H9 (cell line): ENCODE measurements at regions not wholly inside any gene's neighbourhood (a gene's known extent, or its start where the extent isn't known, plus 50 kb on each side); places are given as distances from the start of the nearest gene placed in this dataset.

Experiments used
- DNase-seq: peaks from one replicate; pipeline ENCODE4 v3.0.0-alpha.2; 2017
- H2AFZ ChIP-seq: one replicate; pipeline ENCODE4 v1.6.1; 2013; ENCODE audit warnings: mild to moderate bottlenecking, low read length, control low read depth, moderate library complexity
- H2AK5ac ChIP-seq: 2 replicates; pipeline ENCODE4 v1.6.1; 2013; ENCODE audit warnings: low read length, control low read depth, mixed read lengths; ENCODE audit not compliant: insufficient read length
- H2BK120ac ChIP-seq: one replicate; pipeline ENCODE4 v1.6.1; 2013; ENCODE audit warnings: low read depth, mild to moderate bottlenecking, low read length, control low read depth, inconsistent platforms; ENCODE audit not compliant: poor library complexity, severe bottlenecking
- H2BK12ac ChIP-seq: 2 replicates; pipeline ENCODE4 v1.6.1; 2013; ENCODE audit warnings: low read length, control low read depth, mixed read lengths, low read depth; ENCODE audit not compliant: insufficient read length
- H2BK15ac ChIP-seq: 2 replicates; pipeline ENCODE4 v1.6.1; 2013; ENCODE audit warnings: low read depth, low read length, control low read depth
- H2BK20ac ChIP-seq: one replicate; pipeline ENCODE4 v1.6.1; 2013; ENCODE audit warnings: low read depth, mild to moderate bottlenecking, low read length, control low read depth, inconsistent platforms; ENCODE audit not compliant: poor library complexity, severe bottlenecking
- H2BK5ac ChIP-seq: 2 replicates; pipeline ENCODE4 v1.6.1; 2013; ENCODE audit warnings: low read length, control low read depth, mixed read lengths; ENCODE audit not compliant: insufficient read length
- H3K14ac ChIP-seq: 2 replicates; pipeline ENCODE4 v1.6.1; 2013; ENCODE audit warnings: low read length, control low read depth; ENCODE audit not compliant: insufficient read depth
- H3K18ac ChIP-seq: 2 replicates; pipeline ENCODE4 v1.6.1; 2013; ENCODE audit warnings: low read depth, mild to moderate bottlenecking, mixed read lengths, low read length, control low read depth; ENCODE audit not compliant: insufficient read length
- H3K23ac ChIP-seq: 2 replicates; pipeline ENCODE4 v1.6.1; 2013; ENCODE audit warnings: low read length, control low read depth, mixed read lengths, low read depth; ENCODE audit not compliant: insufficient read length
- H3K23me2 ChIP-seq: 2 replicates; pipeline ENCODE4 v1.6.1; 2013; ENCODE audit warnings: low read depth, mild to moderate bottlenecking, mixed read lengths, low read length, control low read depth; ENCODE audit not compliant: insufficient read length, poor library complexity, severe bottlenecking
- H3K27ac ChIP-seq: 2 replicates; pipeline ENCODE4 v1.5.1; 2013; ENCODE audit warnings: low read length, control low read depth, mixed read lengths, low read depth; ENCODE audit not compliant: insufficient read length
- H3K27me3 ChIP-seq: 2 replicates; pipeline ENCODE4 v1.6.1; 2013; ENCODE audit warnings: low read length, control low read depth, inconsistent platforms; ENCODE audit not compliant: insufficient read depth
- H3K4ac ChIP-seq: 2 replicates; pipeline ENCODE4 v1.6.1; 2013; ENCODE audit warnings: low read depth, mild to moderate bottlenecking, control low read depth, inconsistent platforms, low read length, moderate library complexity
- H3K4me1 ChIP-seq: 2 replicates; pipeline ENCODE4 v1.6.1; 2013; ENCODE audit warnings: low read length, control low read depth, inconsistent platforms; ENCODE audit not compliant: insufficient read depth
- H3K4me2 ChIP-seq: 2 replicates; pipeline ENCODE4 v1.6.1; 2013; ENCODE audit warnings: low read length, control low read depth, mixed read lengths; ENCODE audit not compliant: insufficient read length, insufficient read depth
- H3K56ac ChIP-seq: 2 replicates; pipeline ENCODE4 v1.6.1; 2013; ENCODE audit warnings: low read depth, mild to moderate bottlenecking, mixed read lengths, low read length, control low read depth; ENCODE audit not compliant: insufficient read length
- H3K79me1 ChIP-seq: 2 replicates; pipeline ENCODE4 v1.6.1; 2013; ENCODE audit warnings: low read depth, mild to moderate bottlenecking, moderate library complexity, low read length, control low read depth, inconsistent platforms; ENCODE audit not compliant: insufficient read depth, poor library complexity, severe bottlenecking
- H3K79me2 ChIP-seq: 2 replicates; pipeline ENCODE4 v1.6.1; 2013; ENCODE audit warnings: low read length, control low read depth, inconsistent platforms; ENCODE audit not compliant: insufficient read depth
- H3K9ac ChIP-seq: 2 replicates; pipeline ENCODE4 v1.6.1; 2013; ENCODE audit warnings: low read length, control low read depth, mixed read lengths; ENCODE audit not compliant: insufficient read length; ENCODE audit errors: extremely low read depth
- H3K9me3 ChIP-seq: one replicate; pipeline ENCODE4 v1.6.1; 2013; ENCODE audit warnings: low read depth, low read length, inconsistent platforms; ENCODE audit not compliant: control insufficient read depth
- H3T11ph ChIP-seq: one replicate; pipeline ENCODE4 v1.6.1; 2013; ENCODE audit warnings: mild to moderate bottlenecking, low read length, control low read depth, inconsistent platforms
- H4K20me1 ChIP-seq: one replicate; pipeline ENCODE4 v1.6.1; 2013; ENCODE audit not compliant: control insufficient read depth, insufficient read length, insufficient read depth
- H4K5ac ChIP-seq: 2 replicates; pipeline ENCODE4 v1.6.1; 2013; ENCODE audit warnings: low read depth, mild to moderate bottlenecking, mixed read lengths, low read length, control low read depth; ENCODE audit not compliant: insufficient read length
- H4K8ac ChIP-seq: replicated peaks from 2 replicates; pipeline ENCODE4 v1.6.1; 2013; ENCODE audit warnings: low read length, control low read depth, mixed read lengths, low read depth; ENCODE audit not compliant: insufficient read length
- H4K91ac ChIP-seq: 2 replicates; pipeline ENCODE4 v1.6.1; 2013; ENCODE audit warnings: low read depth, mild to moderate bottlenecking, moderate library complexity, mixed read lengths, low read length, control low read depth; ENCODE audit not compliant: insufficient read length
- H3K27ac Mint-ChIP-seq, 3 experiments: 2 replicates in 2 of 3; 3 replicates in 1 of 3; pipeline ENCODE4 v1.8.0; 2020 to 2021; ENCODE audit warnings: mixed read lengths in 3 of 3, mild to moderate bottlenecking in 1 of 3, moderate library complexity in 1 of 3
- H3K27me3 Mint-ChIP-seq: 2 replicates; pipeline ENCODE4 v1.8.0; 2021; ENCODE audit warnings: low read depth, mild to moderate bottlenecking, moderate library complexity, mixed read lengths
- H3K36me3 Mint-ChIP-seq, 3 experiments: 2 replicates in 2 of 3; 3 replicates in 1 of 3; pipeline ENCODE4 v1.8.0; 2020 to 2021; ENCODE audit warnings: low read depth in 3 of 3, mixed read lengths in 3 of 3; ENCODE audit not compliant: insufficient read depth in 1 of 3
- H3K4me1 Mint-ChIP-seq, 2 experiments: 2 replicates each; pipeline ENCODE4 v1.8.0; 2020; ENCODE audit warnings: mixed read lengths in 2 of 2
- H3K4me3 Mint-ChIP-seq, 2 experiments: 2 replicates in 1 of 2; 3 replicates in 1 of 2; pipeline ENCODE4 v1.8.0; 2020 to 2021; ENCODE audit warnings: mild to moderate bottlenecking in 2 of 2, mixed read lengths in 2 of 2, moderate library complexity in 1 of 2
- H3K9me3 Mint-ChIP-seq, 2 experiments: 2 replicates in 1 of 2; 3 replicates in 1 of 2; pipeline ENCODE4 v1.8.0; 2020; ENCODE audit warnings: mild to moderate bottlenecking in 2 of 2, mixed read lengths in 2 of 2, moderate library complexity in 1 of 2
- CTCF ChIP-seq: fragments of 200-600 bp; sonication (generic); conservative IDR thresholded peaks from 3 replicates; pipeline ENCODE4 v1.8.0; 2021; ENCODE audit warnings: antibody characterized with exemption, mild to moderate bottlenecking
- WGBS: extraction: QIAGEN DNeasy Blood & Tissue Kit; methylation state at CpG from one replicate; pipeline ENCODE4 v1.1.7; 2013; ENCODE audit warnings: missing lambda C conversion rate, low lambda C conversion rate, mixed read lengths; ENCODE audit not compliant: insufficient read length; ENCODE audit errors: extremely low coverage; 5-methylcytosine and 5-hydroxymethylcytosine counted together

DNA sequence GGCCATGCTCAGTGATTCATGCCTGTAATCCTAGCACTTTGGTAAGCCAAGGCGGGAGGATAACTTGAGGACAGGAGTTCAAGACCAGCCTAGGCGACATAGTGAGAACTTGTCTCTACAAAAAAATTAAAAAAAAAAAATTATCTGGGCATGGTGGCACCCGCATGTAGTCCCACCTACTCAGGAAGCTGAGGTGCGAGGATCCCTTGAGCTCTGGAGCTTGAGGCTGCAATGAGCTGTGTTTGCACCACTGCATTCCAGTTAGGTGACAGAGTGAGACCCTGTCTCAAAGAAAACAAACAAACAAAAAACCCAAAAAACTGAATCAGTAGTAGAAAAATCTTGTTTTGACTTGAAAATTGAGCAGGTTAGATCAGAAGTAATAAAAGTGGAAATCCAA, 67.1 kb upstream of the IPO9 start:
- Histone ChIP-seq H3K23me2 (no peaks in the 10 kb centered on the region), H3K9me3 (no peaks in the 10 kb centered on the region), H2BK15ac (no peak overlapping the region), H4K20me1 (no peaks in the 10 kb centered on the region), H2BK120ac (no peak overlapping the region), H2BK12ac (no peak overlapping the region), H4K5ac (no peak overlapping the region), H3K27me3 (no peaks in the 10 kb centered on the region), H3K4me2 (no peak overlapping the region), H2BK20ac (no peak overlapping the region), H4K91ac (no peak overlapping the region), H3K4me1 (peaks cover 2% of the 10 kb centered on the region; the same call in 1 of the 2 replicates), H3K4ac (no peak overlapping the region), H3K23ac (no peak overlapping the region), H2AK5ac (no peak overlapping the region), H2BK5ac (no peak overlapping the region), H2AFZ (no peak overlapping the region), H3K79me2 (no peaks in the 10 kb centered on the region), H3K18ac (no peak overlapping the region), H3T11ph (no peak overlapping the region), H3K9ac (no peak overlapping the region), H3K56ac (no peak overlapping the region), H3K14ac (no peak overlapping the region), H3K27ac (no peak overlapping the region), H4K8ac (no peak overlapping the region), H3K79me1 (no peaks in the 10 kb centered on the region)
- no CpG with 5 or more reads among the region's 4 CpGs for WGBS
- Mint-ChIP-seq H3K4me1 (peaks cover 28 to 39% of the 10 kb centered on the region in 2 experiments), H3K27ac (peak overlapping the region in 2 of 3 experiments; percentile 19 to 53; a peak in 4 of 7 replicates), H3K9me3 (no peaks in the 10 kb centered on the region), H3K36me3 (no peaks in the 10 kb centered on the region), H3K4me3 (no peak overlapping the region), H3K27me3 (no peaks in the 10 kb centered on the region)
- DNase-seq = no peak
- TF ChIP-seq CTCF = no peak
